ENCODE measurements at regions not wholly inside any gene's neighbourhood (a gene's known extent, or its start where the extent isn't known, plus 50 kb on each side); places are given as distances from the start of the nearest gene placed in this dataset.

- TF ChIP-seq ZNF462 (CRISPR knock-in tag; IDR thresholded peaks at IDR 0.05) (no peak), ETS1 (IDR thresholded peaks at IDR 0.05) (no peak)
These were observed 110.2 kb downstream of the MTPAP start (continued) for GRCh38 chr10:30238836-30239235.

GRCh38 chr10:30233186-30233959 lies 115.7 kb downstream of the MTPAP start:
- Mint-ChIP-seq H3K27me3 (ENCODE audit: insufficient read depth, low read depth, poor library complexity) (peaks cover 11% of the 10 kb centered on the region), H3K27ac (no peak overlapping the region), H3K4me3 (no peak overlapping the region), H3K36me3 (ENCODE audit: low read depth) (no peaks in the 10 kb centered on the region), H3K4me1 (peaks cover 3% of the 10 kb centered on the region; the same call in 2 of the 3 replicates), H3K9me3 (no peaks in the 10 kb centered on the region)
- Histone ChIP-seq H3F3A (replicated peaks; ENCODE audit: low read depth) (no peaks in the 10 kb centered on the region), H3K4me3 (no peak overlapping the region), H3K79me2 (replicated peaks; ENCODE audit: insufficient read depth) (no peaks in the 10 kb centered on the region), H2AFZ (no peak overlapping the region), H4K20me1 (replicated peaks; ENCODE audit: insufficient read depth) (no peaks in the 10 kb centered on the region), H3K27ac (ENCODE audit: low read depth) (no peak overlapping the region), H3K36me3 (ENCODE audit: insufficient read depth) (no peaks in the 10 kb centered on the region), H3K27me3 (ENCODE audit: insufficient read depth) (no peaks in the 10 kb centered on the region), H3K4me2 (no peak overlapping the region), H3K4me1 (ENCODE audit: insufficient read depth) (no peaks in the 10 kb centered on the region), H3K9me2 (ENCODE audit: insufficient read depth) (0 out of 2 replicates have a peak, but pooled peaks cover 2% of the 10 kb centered on the region)
- ATAC-seq = no peak
- DNase-seq (ENCODE audit: low spot score) = no peak
- TF ChIP-seq ZNF331 (CRISPR knock-in tag; IDR thresholded peaks at IDR 0.05; ENCODE audit: low read depth) = no peak
- TF ChIP-seq POLR2AphosphoS5 (IDR thresholded peaks at IDR 0.05; ENCODE audit: low read depth) = no peak
- TF ChIP-seq JUNB (IDR thresholded peaks at IDR 0.05; ENCODE audit: unreplicated experiment) = no peak
- no peak for TF ChIP-seq STAT1 (IDR thresholded peaks at IDR 0.05; ENCODE audit: unreplicated experiment)
- no peak for TF ChIP-seq ETS1 (IDR thresholded peaks at IDR 0.05)
- TF ChIP-seq ZNF462 (CRISPR knock-in tag; IDR thresholded peaks at IDR 0.05) = no peak

Measured in GM23338 (cell line).